B cell (primary cell): ENCODE measurements at regions not wholly inside any gene's neighbourhood (a gene's known extent, or its start where the extent isn't known, plus 50 kb on each side); places are given as distances from the start of the nearest gene placed in this dataset.

Experiments
- ATAC-seq: fragments of 200-7000 bp; cut with Tn5 transposase; one replicate; pipeline ENCODE4 v1.10.0; 2021; ENCODE audit warnings: low read depth, mild to moderate bottlenecking, moderate number of reproducible peaks, moderate library complexity
- CTCF ChIA-PET: fragments of 350-600 bp; sonication (Branson Sonifier 250); formaldehyde crosslinking; loops from one replicate; lab custom pipeline; 2021; ENCODE audit warnings: antibody characterized with exemption, inconsistent platforms; lab: Charles Lee
- POLR2A ChIA-PET: fragments of 350-600 bp; sonication (Branson Sonifier 250); formaldehyde crosslinking; loops from one replicate; lab custom pipeline; 2021; ENCODE audit warnings: antibody characterized with exemption; lab: Charles Lee
- DNase-seq: peaks from one replicate; pipeline ENCODE4 v3.0.0; 2013
- H2AFZ ChIP-seq: 2 replicates; pipeline ENCODE4 v1.6.1; 2012; ENCODE audit warnings: mild to moderate bottlenecking, low read depth, low read length; ENCODE audit not compliant: insufficient read depth, poor library complexity, severe bottlenecking
- H3K27ac ChIP-seq, 2 donors: 1 replicate in 1 of 2; 2 replicates in 1 of 2; pipeline ENCODE4 v1.5.1; 2012 to 2013; ENCODE audit warnings: low read length in 2 of 2, mild to moderate bottlenecking in 2 of 2, moderate library complexity in 1 of 2
- H3K27me3 ChIP-seq, 4 experiments: fragments of 200-600 bp in 1 of 4; sonication (generic) in 1 of 4; replicated peaks in 1 of 4; 1 replicate in 2 of 4; 2 replicates in 2 of 4; pipeline versions ENCODE4 v1.6.1 to v1.7.0; 2013 to 2016; ENCODE audit warnings: low read length in 3 of 4, mild to moderate bottlenecking in 2 of 4, mixed read lengths in 1 of 4, moderate library complexity in 1 of 4; ENCODE audit not compliant: insufficient read depth in 4 of 4, control insufficient read depth in 3 of 4; ENCODE audit errors: control extremely low read depth in 1 of 4
- H3K36me3 ChIP-seq, 2 experiments: replicated peaks in 1 of 2; 1 replicate in 1 of 2; 2 replicates in 1 of 2; pipeline versions ENCODE4 v1.6.1 to v1.7.1; 2013; ENCODE audit warnings: low read length in 1 of 2; ENCODE audit not compliant: insufficient read depth in 2 of 2, control insufficient read depth in 1 of 2; ENCODE audit errors: control extremely low read depth in 1 of 2, extremely low read depth in 1 of 2
- H3K4me1 ChIP-seq, 2 donors: fragments of 200-600 bp in 1 of 2; sonication (generic) in 1 of 2; 1 replicate in 1 of 2; 2 replicates in 1 of 2; pipeline versions ENCODE4 v1.5.1 to v1.6.1; 2013 to 2017; ENCODE audit warnings: low read length in 2 of 2; ENCODE audit not compliant: control insufficient read depth in 2 of 2, insufficient read depth in 2 of 2
- H3K4me2 ChIP-seq: replicated peaks from 2 replicates; pipeline ENCODE3; 2012; ENCODE audit warnings: mild to moderate bottlenecking, low read depth, low read length; ENCODE audit not compliant: poor library complexity, severe bottlenecking
- H3K4me3 ChIP-seq, 5 experiments: fragments of 200-600 bp in 1 of 5; sonication (generic) in 1 of 5; 1 replicate in 3 of 5; 2 replicates in 2 of 5; pipeline versions ENCODE4 v1.5.1 to v1.7.0; 2011 to 2016; ENCODE audit warnings: low read length in 4 of 5, mild to moderate bottlenecking in 4 of 5, low read depth in 2 of 5, control low read depth in 1 of 5, moderate library complexity in 1 of 5; ENCODE audit not compliant: insufficient read depth in 1 of 5; ENCODE audit errors: control extremely low read depth in 1 of 5, extremely low read depth in 1 of 5
- H3K79me2 ChIP-seq: fragments of 200-600 bp; sonication (generic); one replicate; pipeline ENCODE4 v1.6.0; 2016; ENCODE audit warnings: low read length; ENCODE audit not compliant: control insufficient read depth, insufficient read depth
- H3K9ac ChIP-seq: fragments of 200-600 bp; sonication (generic); 2 replicates; pipeline ENCODE4 v1.6.1; 2017; ENCODE audit warnings: mild to moderate bottlenecking, low read length, moderate library complexity
- H3K9me3 ChIP-seq, 3 donors: one replicate each; pipeline versions ENCODE4 v1.6.1 to v1.7.1; 2013; ENCODE audit warnings: low read length in 2 of 3; ENCODE audit not compliant: control insufficient read depth in 2 of 3, insufficient read depth in 1 of 3; ENCODE audit errors: control extremely low read depth in 1 of 3
- H4K20me1 ChIP-seq: 2 replicates; pipeline ENCODE4 v1.6.0; 2012; ENCODE audit warnings: mild to moderate bottlenecking, low read length; ENCODE audit not compliant: insufficient read depth, control insufficient read depth, poor library complexity, severe bottlenecking
- H3K27ac Mint-ChIP-seq: one replicate; pipeline ENCODE4 v1.8.0; 2021; ENCODE audit warnings: mixed read lengths
- H3K27me3 Mint-ChIP-seq: one replicate; pipeline ENCODE4 v1.8.0; 2021; ENCODE audit warnings: mixed read lengths
- H3K4me1 Mint-ChIP-seq: one replicate; pipeline ENCODE4 v1.8.0; 2021; ENCODE audit warnings: mixed read lengths
- H3K4me3 Mint-ChIP-seq: one replicate; pipeline ENCODE4 v1.8.0; 2021; ENCODE audit warnings: mixed read lengths
- H3K9me3 Mint-ChIP-seq: one replicate; pipeline ENCODE4 v1.8.0; 2022; ENCODE audit warnings: mixed read lengths; ENCODE audit not compliant: insufficient read depth
- EZH2 ChIP-seq: IDR thresholded peaks from 2 replicates; pipeline ENCODE4 v1.6.1; 2012; ENCODE audit warnings: borderline replicate concordance, low read depth, mild to moderate bottlenecking, moderate library complexity, low read length; ENCODE audit not compliant: insufficient read depth, poor library complexity, severe bottlenecking
- WGBS: methylation state at CpG from one replicate; pipeline ENCODE4 v1.1.5; 2013; ENCODE audit warnings: missing lambda C conversion rate; ENCODE audit not compliant: insufficient coverage; 5-methylcytosine and 5-hydroxymethylcytosine counted together
- intact Hi-C: fragments of 100-400 bp; cut with micrococcal nuclease; formaldehyde crosslinking; loops from one replicate; pipeline ENCODE4 v1.10.0; 2022
- TF ChIP-seq, protein P1 (sequence below): fragments of 200-600 bp; IDR thresholded peaks from one replicate; pipeline ENCODE4 v1.8.0; 2022; ENCODE audit warnings: antibody characterized with exemption, mild to moderate bottlenecking

DNA sequence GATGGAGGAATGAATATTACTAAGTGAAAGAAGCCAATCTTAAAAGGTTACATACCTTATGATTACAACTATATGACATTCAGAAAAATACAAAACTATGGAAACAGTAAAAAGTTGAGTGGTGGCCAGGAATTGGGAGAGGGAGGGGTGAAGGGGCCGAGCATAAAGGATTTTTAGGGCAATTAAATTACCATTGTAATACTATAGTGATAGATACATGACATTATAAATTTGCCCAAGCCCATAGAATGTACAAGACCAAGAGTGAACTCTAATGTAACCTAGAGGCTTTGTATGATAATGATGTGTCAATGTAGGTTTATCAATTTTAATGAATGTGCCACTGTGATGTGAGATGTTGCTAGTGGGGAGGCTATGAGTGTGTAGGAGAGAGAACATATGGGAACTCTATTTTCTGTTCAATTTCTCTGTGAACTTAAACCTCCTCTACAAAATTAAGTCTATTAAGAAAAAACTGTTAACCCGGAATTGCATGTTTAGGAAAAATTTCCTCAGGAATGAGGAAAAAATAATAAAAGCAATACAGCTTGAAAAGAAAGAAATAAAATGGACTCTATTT is 541.9 kb upstream of the UBE2E2 start:
- Histone ChIP-seq H3K9ac (no peak overlapping the region), H3K79me2 (no peaks in the 10 kb centered on the region), H2AFZ (no peak overlapping the region), H3K4me1 (no peaks in the 10 kb centered on the region), H3K4me3 (no peak overlapping the region), H3K9me3 (no peaks in the 10 kb centered on the region), H3K4me2 (no peak overlapping the region), H3K27me3 (no peaks in the 10 kb centered on the region), H3K27ac (no peak overlapping the region), H4K20me1 (no peaks in the 10 kb centered on the region), H3K36me3 (no peaks in the 10 kb centered on the region)
- intact Hi-C loops = no loop called here
- ChIA-PET POLR2A (no interaction called here), CTCF (no interaction called here)
- TF ChIP-seq, protein P1, sequence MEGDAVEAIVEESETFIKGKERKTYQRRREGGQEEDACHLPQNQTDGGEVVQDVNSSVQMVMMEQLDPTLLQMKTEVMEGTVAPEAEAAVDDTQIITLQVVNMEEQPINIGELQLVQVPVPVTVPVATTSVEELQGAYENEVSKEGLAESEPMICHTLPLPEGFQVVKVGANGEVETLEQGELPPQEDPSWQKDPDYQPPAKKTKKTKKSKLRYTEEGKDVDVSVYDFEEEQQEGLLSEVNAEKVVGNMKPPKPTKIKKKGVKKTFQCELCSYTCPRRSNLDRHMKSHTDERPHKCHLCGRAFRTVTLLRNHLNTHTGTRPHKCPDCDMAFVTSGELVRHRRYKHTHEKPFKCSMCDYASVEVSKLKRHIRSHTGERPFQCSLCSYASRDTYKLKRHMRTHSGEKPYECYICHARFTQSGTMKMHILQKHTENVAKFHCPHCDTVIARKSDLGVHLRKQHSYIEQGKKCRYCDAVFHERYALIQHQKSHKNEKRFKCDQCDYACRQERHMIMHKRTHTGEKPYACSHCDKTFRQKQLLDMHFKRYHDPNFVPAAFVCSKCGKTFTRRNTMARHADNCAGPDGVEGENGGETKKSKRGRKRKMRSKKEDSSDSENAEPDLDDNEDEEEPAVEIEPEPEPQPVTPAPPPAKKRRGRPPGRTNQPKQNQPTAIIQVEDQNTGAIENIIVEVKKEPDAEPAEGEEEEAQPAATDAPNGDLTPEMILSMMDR = no peak
- TF ChIP-seq EZH2 = no peak
- Mint-ChIP-seq H3K27me3 (no peaks in the 10 kb centered on the region), H3K27ac (no peak overlapping the region), H3K4me3 (no peak overlapping the region), H3K9me3 (no peaks in the 10 kb centered on the region), H3K4me1 (no peaks in the 10 kb centered on the region)
- DNase-seq = no peak
- ATAC-seq = no peak
- no CpG with 5 or more reads among the region's 2 CpGs for WGBS

DNA sequence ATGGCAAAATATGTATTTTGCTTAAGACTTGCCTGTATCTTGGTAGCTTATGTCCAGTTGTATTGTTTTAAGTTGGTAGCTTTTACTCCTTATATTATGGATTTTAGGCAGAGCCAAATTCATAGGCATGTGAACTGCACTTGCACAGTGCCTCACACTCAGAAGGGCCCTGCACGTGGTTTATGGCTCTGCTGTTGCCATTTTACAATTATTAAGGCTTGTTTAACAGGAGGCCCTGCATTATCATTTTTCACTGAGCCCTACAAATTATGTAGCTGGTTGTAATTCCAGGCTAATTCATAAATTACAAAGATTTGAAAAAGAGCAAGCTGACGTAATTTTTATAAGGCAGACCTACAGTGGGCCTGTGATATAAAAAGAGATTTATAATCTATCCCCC is 537.6 kb upstream of the UBE2E2 start:
- ATAC-seq (no peak), DNase-seq (no peak)
- no CpG with 5 or more reads among the region's 2 CpGs for WGBS
- no peaks in the 10 kb centered on the region for H3K9me3 Mint-ChIP-seq
- ChIA-PET POLR2A (no interaction called here), CTCF (no interaction called here)
- H3K27ac ChIP-seq = no peak overlapping the region
- no peak overlapping the region for H3K9ac ChIP-seq
- no peak overlapping the region for H3K4me2 ChIP-seq
- H3K27me3 Mint-ChIP-seq = no peaks in the 10 kb centered on the region
- no peaks in the 10 kb centered on the region for H3K27me3 ChIP-seq
- no peaks in the 10 kb centered on the region for H3K4me1 ChIP-seq
- TF ChIP-seq EZH2 = no peak
- TF ChIP-seq, protein P1 = no peak
- H2AFZ ChIP-seq = no peak overlapping the region
- H4K20me1 ChIP-seq = no peaks in the 10 kb centered on the region
- H3K27ac Mint-ChIP-seq = no peak overlapping the region
- no peak overlapping the region for H3K4me3 Mint-ChIP-seq
- H3K4me3 ChIP-seq = no peak overlapping the region
- no peaks in the 10 kb centered on the region for H3K79me2 ChIP-seq
- no peaks in the 10 kb centered on the region for H3K36me3 ChIP-seq
- intact Hi-C loops = no loop called here
- H3K4me1 Mint-ChIP-seq = no peaks in the 10 kb centered on the region
- H3K9me3 ChIP-seq = no peaks in the 10 kb centered on the region
